ENCODE measurements at regions not wholly inside any gene's neighbourhood (a gene's known extent, or its start where the extent isn't known, plus 50 kb on each side); places are given as distances from the start of the nearest gene placed in this dataset.
"Not testable (repeated sequence)": the region's sequence is repeated elsewhere in the genome, so short reads cannot be mapped to it uniquely, and the experiment has no call there.

- ChIA-PET POLR2A (no interaction called here), CTCF (no interaction called here)
- Histone ChIP-seq H3K9me3 (no peaks in the 10 kb centered on the region), H3K79me2 (ENCODE audit: insufficient read depth) (no peaks in the 10 kb centered on the region), H3K36me3 (replicated peaks in 1 of 2; ENCODE audit: control insufficient read depth in 1 of 2, insufficient read depth in 2 of 2, low read length in 1 of 2) (no peaks in the 10 kb centered on the region), H3K4me2 (no peak overlapping the region), H3K27ac (ENCODE audit: low read depth in 2 of 2, low read length in 1 of 2) (peak overlapping the region in 1 of 2 experiments; percentile 78; a peak in 2 of 4 replicates), H3K9me2 (no peaks in the 10 kb centered on the region), H3K9ac (no peak overlapping the region), H3K4me3 (ENCODE audit: low read depth in 2 of 2, low read length in 1 of 2) (no peak overlapping the region), H3F3A (replicated peaks; ENCODE audit: insufficient read depth) (no peaks in the 10 kb centered on the region), H4K20me1 (ENCODE audit: insufficient read depth) (no peaks in the 10 kb centered on the region), H3K27me3 (ENCODE audit: insufficient read depth) (no peaks in the 10 kb centered on the region), H3K4me1 (ENCODE audit: control insufficient read depth in 1 of 2, insufficient read depth in 2 of 2, low read depth in 1 of 2, low read length in 1 of 2) (no peaks in the 10 kb centered on the region; a peak in 1 of 4 replicates), H2AFZ (ENCODE audit: low read depth) (no peak overlapping the region)
- DNase-seq: no peak
- TF ChIP-seq TCF12 (IDR thresholded peaks at IDR 0.05) (0 out of 2 replicates have a peak, but pooled peaks have one; percentile 7), GABPA (IDR thresholded peaks at IDR 0.05; ENCODE audit: low read depth) (no peak), FOSL2 (IDR thresholded peaks at IDR 0.05; ENCODE audit: borderline replicate concordance, low read depth) (no peak), GATA2 (CRISPR knock-in tag; IDR thresholded peaks at IDR 0.05) (peak; percentile 52), RCOR1 (IDR thresholded peaks at IDR 0.05; ENCODE audit: low read length) (peak; percentile 73)
- WGBS (ENCODE audit: low lambda C conversion rate): 11% methylated on average over 1 of the region's 1 CpG
Observed at GRCh38 chr11:21736404-21736803, 456.5 kb upstream of the ANO5 start.

DNA sequence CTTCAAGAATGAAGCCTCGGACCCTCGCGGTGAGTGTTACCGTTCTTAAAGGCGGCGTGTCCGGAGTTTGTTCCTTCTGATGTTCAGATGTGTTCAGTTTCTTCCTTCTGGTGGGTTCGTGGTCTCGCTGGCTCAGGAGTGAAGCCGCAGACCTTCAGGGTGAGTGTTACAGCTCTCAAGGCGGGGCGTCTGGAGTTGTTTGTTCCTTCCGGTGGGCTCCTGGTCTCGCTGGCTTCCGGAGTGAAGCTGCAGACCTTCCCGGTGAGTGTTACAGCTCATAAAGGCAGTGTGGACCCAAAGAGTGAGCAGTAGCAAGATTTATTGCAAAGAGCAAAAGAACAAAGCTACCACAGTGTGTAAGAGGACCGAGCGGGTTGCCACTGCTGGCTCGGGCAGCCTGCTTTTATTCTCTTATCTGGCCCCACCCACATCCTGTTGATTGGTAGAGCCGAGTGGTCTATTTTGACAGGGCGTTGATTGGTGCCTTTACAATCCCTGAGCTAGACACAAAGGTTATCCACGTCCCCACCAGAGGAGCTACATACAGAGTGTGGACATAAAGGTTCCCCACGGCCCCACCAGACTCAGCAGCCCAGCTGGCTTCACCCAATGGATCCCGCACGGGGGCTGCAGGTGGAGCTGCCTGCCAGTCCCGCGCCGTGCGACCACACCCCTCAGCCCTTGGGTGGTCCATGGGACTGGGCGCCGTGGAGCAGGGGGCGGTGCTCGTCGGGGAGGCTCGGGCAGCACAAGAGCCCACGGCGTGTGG, 440.2 kb upstream of the ANO5 start:
- POLR2A ChIA-PET, DNase-seq: not testable (repeated sequence)

GRCh38 chr11:21753244-21753767, 439.6 kb upstream of the ANO5 start:
- H3K4me1 ChIP-seq (ENCODE audit: control insufficient read depth in 1 of 2, insufficient read depth in 2 of 2, low read depth in 1 of 2, low read length in 1 of 2); H3K9me2 ChIP-seq; H3K79me2 ChIP-seq (ENCODE audit: insufficient read depth); H2AFZ ChIP-seq (ENCODE audit: low read depth); H3K27me3 ChIP-seq (ENCODE audit: insufficient read depth); H3F3A ChIP-seq (replicated peaks; ENCODE audit: insufficient read depth); CTCF ChIA-PET; H3K27ac ChIP-seq (ENCODE audit: low read depth in 2 of 2, low read length in 1 of 2); H3K9me3 ChIP-seq; DNase-seq; H3K4me2 ChIP-seq; H3K36me3 ChIP-seq (replicated peaks in 1 of 2; ENCODE audit: control insufficient read depth in 1 of 2, insufficient read depth in 2 of 2, low read length in 1 of 2); POLR2A ChIA-PET; H4K20me1 ChIP-seq (ENCODE audit: insufficient read depth); H3K4me3 ChIP-seq (ENCODE audit: low read depth in 2 of 2, low read length in 1 of 2); H3K9ac ChIP-seq: not testable (repeated sequence)
- 69% methylated on average over 12 of the region's 37 CpGs for WGBS (ENCODE audit: low lambda C conversion rate)

More for the DNA sequence above, 440.2 kb upstream of the ANO5 start:
- H3K9ac ChIP-seq; H3K9me2 ChIP-seq; H3F3A ChIP-seq (replicated peaks; ENCODE audit: insufficient read depth); H2AFZ ChIP-seq (ENCODE audit: low read depth); H3K4me1 ChIP-seq (ENCODE audit: control insufficient read depth in 1 of 2, insufficient read depth in 2 of 2, low read depth in 1 of 2, low read length in 1 of 2); CTCF ChIA-PET; H3K36me3 ChIP-seq (replicated peaks in 1 of 2; ENCODE audit: control insufficient read depth in 1 of 2, insufficient read depth in 2 of 2, low read length in 1 of 2); H3K27me3 ChIP-seq (ENCODE audit: insufficient read depth); H3K9me3 ChIP-seq; H3K79me2 ChIP-seq (ENCODE audit: insufficient read depth); H3K4me2 ChIP-seq; H3K4me3 ChIP-seq (ENCODE audit: low read depth in 2 of 2, low read length in 1 of 2); H4K20me1 ChIP-seq (ENCODE audit: insufficient read depth); H3K27ac ChIP-seq (ENCODE audit: low read depth in 2 of 2, low read length in 1 of 2): not testable (repeated sequence)
- WGBS (ENCODE audit: low lambda C conversion rate): 66% methylated on average over 37 of the region's 37 CpGs

- Histone ChIP-seq H4K20me1 (ENCODE audit: insufficient read depth) (no peaks in the 10 kb centered on the region), H3K9me3 (0 out of 2 replicates have a peak, but pooled peaks cover 4% of the 10 kb centered on the region), H3K27ac (ENCODE audit: low read depth in 2 of 2, low read length in 1 of 2) (no peak overlapping the region), H3F3A (replicated peaks; ENCODE audit: insufficient read depth) (no peaks in the 10 kb centered on the region), H3K4me2 (no peak overlapping the region), H3K4me3 (ENCODE audit: low read depth in 2 of 2, low read length in 1 of 2) (no peak overlapping the region), H3K4me1 (ENCODE audit: control insufficient read depth in 1 of 2, insufficient read depth in 2 of 2, low read depth in 1 of 2, low read length in 1 of 2) (no peaks in the 10 kb centered on the region), H3K9ac (no peak overlapping the region), H2AFZ (ENCODE audit: low read depth) (no peak overlapping the region), H3K9me2 (no peaks in the 10 kb centered on the region), H3K79me2 (ENCODE audit: insufficient read depth) (no peaks in the 10 kb centered on the region), H3K27me3 (ENCODE audit: insufficient read depth) (no peaks in the 10 kb centered on the region), H3K36me3 (replicated peaks in 1 of 2; ENCODE audit: control insufficient read depth in 1 of 2, insufficient read depth in 2 of 2, low read length in 1 of 2) (no peaks in the 10 kb centered on the region)
- DNase-seq: no peak
- POLR2A ChIA-PET: no interaction called here
- TF ChIP-seq GABPA (IDR thresholded peaks at IDR 0.05; ENCODE audit: low read depth) (no peak), TEAD4 (IDR thresholded peaks at IDR 0.05; ENCODE audit: borderline replicate concordance, insufficient read depth) (no peak), FOXJ3 (CRISPR knock-in tag; IDR thresholded peaks at IDR 0.05) (no peak), TCF12 (IDR thresholded peaks at IDR 0.05) (no peak), RXRA (IDR thresholded peaks at IDR 0.05; ENCODE audit: borderline replicate concordance, low read depth) (no peak), YY1 (IDR thresholded peaks at IDR 0.05; ENCODE audit: low read depth) (no peak), RFX5 (IDR thresholded peaks at IDR 0.05; ENCODE audit: low read length) (no peak), MXI1 (IDR thresholded peaks at IDR 0.05; ENCODE audit: low read depth, low read length) (no peak), SMC3 (IDR thresholded peaks at IDR 0.05; ENCODE audit: low read depth, low read length) (no peak), JUND (IDR thresholded peaks at IDR 0.05) (no peak), EZH2phosphoT487 (IDR thresholded peaks at IDR 0.05; ENCODE audit: borderline replicate concordance, low read depth) (no peak), SIN3A (IDR thresholded peaks at IDR 0.05; ENCODE audit: borderline replicate concordance, low read depth, low read length) (no peak), FOXM1 (IDR thresholded peaks at IDR 0.05; ENCODE audit: low read depth) (no peak)
- CTCF ChIA-PET: no interaction called here
- WGBS (ENCODE audit: low lambda C conversion rate): 35% methylated on average over 3 of the region's 3 CpGs
Observed at GRCh38 chr11:21761000-21761399, 431.9 kb upstream of the ANO5 start.
